ENCODE measurements at regions not wholly inside any gene's neighbourhood (a gene's known extent, or its start where the extent isn't known, plus 50 kb on each side); places are given as distances from the start of the nearest gene placed in this dataset.

- H3K36me3 Mint-ChIP-seq (ENCODE audit: low read depth), result peaks cover 7% of the 10 kb centered on the region; the same call in 1 of the 2 replicates
- peaks cover 66% of the 10 kb centered on the region for H3K9me3 Mint-ChIP-seq
- H3K27ac Mint-ChIP-seq, result no peak overlapping the region
- no peak for TF ChIP-seq CTCF (IDR thresholded peaks at IDR 0.05)
- DNase-seq, result no peak
- no peak overlapping the region for H3K4me3 Mint-ChIP-seq
- H3K27me3 Mint-ChIP-seq (ENCODE audit: insufficient read depth), result peaks cover 2% of the 10 kb centered on the region; the same call in 1 of the 2 replicates
- H3K4me1 Mint-ChIP-seq (ENCODE audit: low read depth), result no peaks in the 10 kb centered on the region
These were observed 783.2 kb upstream of the RBFOX1 start for GRCh38 chr16:6549415-6549814.

GRCh38 chr16:6548507-6548906 is 784.1 kb upstream of the RBFOX1 start:
- no peak overlapping the region for H3K4me3 Mint-ChIP-seq
- H3K27ac Mint-ChIP-seq, result no peak overlapping the region
- H3K9me3 Mint-ChIP-seq, result peaks cover 66% of the 10 kb centered on the region
- DNase-seq, result no peak
- peaks cover 7% of the 10 kb centered on the region; the same call in 1 of the 2 replicates for H3K36me3 Mint-ChIP-seq (ENCODE audit: low read depth)
- H3K4me1 Mint-ChIP-seq (ENCODE audit: low read depth), result no peaks in the 10 kb centered on the region
- TF ChIP-seq CTCF (IDR thresholded peaks at IDR 0.05), result no peak
- H3K27me3 Mint-ChIP-seq (ENCODE audit: insufficient read depth), result peaks cover 2% of the 10 kb centered on the region; the same call in 1 of the 2 replicates

- no peak for DNase-seq
- H3K36me3 Mint-ChIP-seq (ENCODE audit: low read depth), result peaks cover 7% of the 10 kb centered on the region; the same call in 1 of the 2 replicates
- peaks cover 2% of the 10 kb centered on the region; the same call in 1 of the 2 replicates for H3K27me3 Mint-ChIP-seq (ENCODE audit: insufficient read depth)
- H3K27ac Mint-ChIP-seq, result no peak overlapping the region
- no peak overlapping the region for H3K4me3 Mint-ChIP-seq
- no peaks in the 10 kb centered on the region for H3K4me1 Mint-ChIP-seq (ENCODE audit: low read depth)
- peaks cover 71% of the 10 kb centered on the region for H3K9me3 Mint-ChIP-seq
- TF ChIP-seq CTCF (IDR thresholded peaks at IDR 0.05), result no peak
These were observed 785.5 kb upstream of the RBFOX1 start for GRCh38 chr16:6547131-6547530.

GRCh38 chr16:6545329-6545728 is 787.3 kb upstream of the RBFOX1 start:
- DNase-seq, result no peak
- Mint-ChIP-seq H3K4me3 (no peak overlapping the region), H3K27ac (no peak overlapping the region), H3K36me3 (ENCODE audit: low read depth) (peaks cover 7% of the 10 kb centered on the region; the same call in 1 of the 2 replicates), H3K27me3 (ENCODE audit: insufficient read depth) (peaks cover 2% of the 10 kb centered on the region; the same call in 1 of the 2 replicates), H3K4me1 (ENCODE audit: low read depth) (no peaks in the 10 kb centered on the region), H3K9me3 (peaks cover 72% of the 10 kb centered on the region)
- no peak for TF ChIP-seq CTCF (IDR thresholded peaks at IDR 0.05)

- TF ChIP-seq CTCF (IDR thresholded peaks at IDR 0.05), result no peak
These were observed 791.4 kb upstream of the RBFOX1 start for GRCh38 chr16:6541267-6541666.

GRCh38 chr16:6536411-6536810 is 796.2 kb upstream of the RBFOX1 start:
- peaks cover 55% of the 10 kb centered on the region for H3K9me3 Mint-ChIP-seq
- H3K4me3 Mint-ChIP-seq, result no peak overlapping the region
- no peaks in the 10 kb centered on the region for H3K4me1 Mint-ChIP-seq (ENCODE audit: low read depth)
- no peaks in the 10 kb centered on the region for H3K36me3 Mint-ChIP-seq (ENCODE audit: low read depth)
- no peaks in the 10 kb centered on the region; the same call in 1 of the 2 replicates for H3K27me3 Mint-ChIP-seq (ENCODE audit: insufficient read depth)
- TF ChIP-seq CTCF (IDR thresholded peaks at IDR 0.05), result no peak
- no peak overlapping the region for H3K27ac Mint-ChIP-seq
- DNase-seq, result no peak

More at GRCh38 chr16:6541267-6541666, 791.4 kb upstream of the RBFOX1 start:
- Mint-ChIP-seq H3K36me3 (ENCODE audit: low read depth) (no peaks in the 10 kb centered on the region), H3K27ac (no peak overlapping the region), H3K27me3 (ENCODE audit: insufficient read depth) (no peaks in the 10 kb centered on the region; the same call in 1 of the 2 replicates), H3K4me3 (no peak overlapping the region), H3K4me1 (ENCODE audit: low read depth) (no peaks in the 10 kb centered on the region), H3K9me3 (peaks cover 66% of the 10 kb centered on the region)
- DNase-seq, result no peak
